A549 (cell line): ENCODE measurements at regions not wholly inside any gene's neighbourhood (a gene's known extent, or its start where the extent isn't known, plus 50 kb on each side); places are given as distances from the start of the nearest gene placed in this dataset.

Experiments
- ATAC-seq, 2 experiments: fragments of 200-7000 bp in 1 of 2; fragments of >200 bp in 1 of 2; cut with Nextera tagmentation in 1 of 2; cut with Tn5 transposase in 1 of 2; 3 replicates each; pipeline versions ENCODE4 v1.8.0 to v1.9.1; 2018 to 2020; ENCODE audit warnings: mild to moderate bottlenecking in 1 of 2, moderate library complexity in 1 of 2
- CTCF ChIA-PET: fragments of 300-600 bp; sonication (Branson Sonifier 250); formaldehyde crosslinking; extraction: SDS; loops from one replicate; lab custom pipeline; 2021; ENCODE audit warnings: antibody characterized with exemption, inconsistent platforms; lab: Yijun Ruan, JAX
- POLR2A ChIA-PET: fragments of 350-600 bp; formaldehyde crosslinking; extraction: SDS; loops from one replicate; lab custom pipeline; 2021; ENCODE audit warnings: antibody characterized with exemption, inconsistent platforms; lab: Yijun Ruan, JAX
- DNase-seq, 2 experiments: peaks; one replicate each; pipeline versions ENCODE4 v3.0.0 to v3.0.0-alpha.2; 2011 to 2016; ENCODE audit warnings: low read depth in 1 of 2, low spot score in 1 of 2
- FAIRE-seq: peaks from 2 replicates; lab custom pipeline; 2011; peaks lifted over from hg19 to GRCh38; lab: Jason Lieb, UNC
- H3K27ac ChIP-seq, 2 experiments: fragments of >200 bp; sonication (Bioruptor Twin); formaldehyde crosslinking; 3 replicates each; pipeline ENCODE4 v1.5.1; 2016 to 2017
- H3K4me1 ChIP-seq: fragments of >200 bp; sonication (Bioruptor Twin); formaldehyde crosslinking; 3 replicates; pipeline ENCODE4 v1.6.1; 2016
- H3K4me2 ChIP-seq: fragments of >200 bp; sonication (Bioruptor Twin); formaldehyde crosslinking; 3 replicates; pipeline ENCODE4 v1.6.1; 2016
- H3K4me3 ChIP-seq: fragments of >200 bp; sonication (Bioruptor Twin); formaldehyde crosslinking; 3 replicates; pipeline ENCODE4 v1.5.1; 2016
- H3K9me3 ChIP-seq: fragments of >200 bp; sonication (Bioruptor Twin); formaldehyde crosslinking; 3 replicates; pipeline ENCODE4 v1.6.1; 2016
- ATOH8 ChIP-seq: fragments of 250-450 bp; sonication (Bioruptor Pico); IDR thresholded peaks from 2 replicates; pipeline ENCODE4 v1.5.0; 2020; ENCODE audit warnings: low read depth, mild to moderate bottlenecking, moderate library complexity
- BCL3 ChIP-seq: fragments of >200 bp; sonication (Bioruptor Twin); formaldehyde crosslinking; IDR thresholded peaks from 3 replicates; pipeline ENCODE4 v1.6.1; 2016
- BHLHE40 ChIP-seq: IDR thresholded peaks from 2 replicates; pipeline ENCODE4 v1.6.1; 2012; ENCODE audit warnings: low read depth, low read length, inconsistent platforms
- EHMT2 ChIP-seq: fragments of 200-600 bp; sonication (generic); IDR thresholded peaks from 2 replicates; pipeline ENCODE4 v1.6.1; 2016; ENCODE audit warnings: antibody characterized with exemption, low read depth, mild to moderate bottlenecking, moderate library complexity
- EP300 ChIP-seq, 2 experiments: fragments of >200 bp; sonication (Bioruptor Twin); formaldehyde crosslinking; IDR thresholded peaks; 2 replicates in 1 of 2; 3 replicates in 1 of 2; pipeline ENCODE4 v1.6.1; 2016 to 2017
- ESRRA ChIP-seq: fragments of 150-350 bp; IDR thresholded peaks from 2 replicates; pipeline ENCODE4 v1.6.1; 2014; ENCODE audit warnings: mild to moderate bottlenecking, low read length, borderline replicate concordance
- FOSL2 ChIP-seq, 2 experiments: fragments of 450-650 bp in 1 of 2; fragments of >200 bp in 1 of 2; sonication (Bioruptor Twin) in 1 of 2; formaldehyde crosslinking; IDR thresholded peaks; 2 replicates each; pipeline versions ENCODE4 v1.5.0 to v1.6.1; 2016 to 2020; ENCODE audit warnings: mild to moderate bottlenecking in 1 of 2, moderate library complexity in 1 of 2
- GATA3 ChIP-seq: IDR thresholded peaks from 2 replicates; pipeline ENCODE4 v1.6.1; 2012; ENCODE audit warnings: borderline replicate concordance
- HDAC2 ChIP-seq: fragments of 200-600 bp; sonication (generic); IDR thresholded peaks from 2 replicates; pipeline ENCODE4 v1.6.1; 2016
- HES2 ChIP-seq: fragments of >200 bp; sonication (Bioruptor Twin); formaldehyde crosslinking; IDR thresholded peaks from 2 replicates; pipeline ENCODE4 v1.6.1; 2016
- HEYL ChIP-seq: fragments of 250-450 bp; sonication (Bioruptor Pico); IDR thresholded peaks from 2 replicates; pipeline ENCODE4 v1.8.0; 2021; ENCODE audit warnings: mild to moderate bottlenecking, moderate library complexity
- KDM1A ChIP-seq: fragments of 200-600 bp; sonication (generic); IDR thresholded peaks from 2 replicates; pipeline ENCODE4 v1.6.1; 2016; ENCODE audit warnings: low read depth, mild to moderate bottlenecking
- MAFK ChIP-seq: fragments of 450-650 bp; IDR thresholded peaks from 2 replicates; pipeline ENCODE4 v1.6.1; 2014; ENCODE audit not compliant: partially characterized antibody
- MAZ ChIP-seq: fragments of 150-350 bp; IDR thresholded peaks from 2 replicates; pipeline ENCODE4 v1.6.1; 2014; ENCODE audit warnings: antibody characterized with exemption, low read depth, low read length, borderline replicate concordance
- NFE2L2 ChIP-seq: fragments of 150-350 bp; conservative IDR thresholded peaks from 2 replicates; pipeline ENCODE4 v1.6.1; 2014; ENCODE audit warnings: low read length
- NPAS2 ChIP-seq: fragments of 250-450 bp; sonication (Bioruptor Pico); IDR thresholded peaks from 2 replicates; pipeline ENCODE4 v1.8.0; 2022; ENCODE audit warnings: mild to moderate bottlenecking, moderate library complexity, borderline replicate concordance
- POLR2A ChIP-seq: IDR thresholded peaks from 2 replicates; pipeline ENCODE4 v1.6.1; 2012; ENCODE audit warnings: mild to moderate bottlenecking, low read length
- RAD21 ChIP-seq, 2 experiments: fragments of >200 bp in 1 of 2; sonication (Bioruptor Twin) in 1 of 2; formaldehyde crosslinking in 1 of 2; IDR thresholded peaks in 1 of 2; conservative IDR thresholded peaks in 1 of 2; 2 replicates in 1 of 2; 3 replicates in 1 of 2; pipeline ENCODE4 v1.6.1; 2012 to 2018; ENCODE audit warnings: inconsistent platforms in 1 of 2
- RCOR1 ChIP-seq: fragments of 150-350 bp; IDR thresholded peaks from 2 replicates; pipeline ENCODE4 v1.6.1; 2014; ENCODE audit warnings: antibody characterized with exemption, low read length, low read depth
- REST ChIP-seq: fragments of 200-600 bp; sonication (generic); IDR thresholded peaks from 2 replicates; pipeline ENCODE4 v1.6.1; 2016; ENCODE audit warnings: antibody characterized with exemption, mild to moderate bottlenecking, moderate library complexity
- RFX5 ChIP-seq: fragments of 450-650 bp; IDR thresholded peaks from 2 replicates; pipeline ENCODE4 v1.7.1; 2014; ENCODE audit warnings: antibody characterized with exemption, mild to moderate bottlenecking, moderate library complexity
- RNF2 ChIP-seq: fragments of 200-600 bp; sonication (generic); IDR thresholded peaks from 2 replicates; pipeline ENCODE4 v1.6.1; 2016; ENCODE audit warnings: low read depth, mild to moderate bottlenecking, antibody characterized with exemption, moderate library complexity, borderline replicate concordance
- SMC3 ChIP-seq: fragments of >200 bp; sonication (Bioruptor Twin); formaldehyde crosslinking; IDR thresholded peaks from 3 replicates; pipeline ENCODE4 v1.6.1; 2018; ENCODE audit warnings: inconsistent platforms
- SREBF2 ChIP-seq: fragments of 450-650 bp; IDR thresholded peaks from 2 replicates; pipeline ENCODE4 v1.6.1; 2014; ENCODE audit warnings: mild to moderate bottlenecking, moderate library complexity
- ZFP36 ChIP-seq: fragments of 450-650 bp; IDR thresholded peaks from 2 replicates; pipeline ENCODE4 v1.6.1; 2014; ENCODE audit warnings: borderline replicate concordance; ENCODE audit not compliant: partially characterized antibody
- ZSCAN20 ChIP-seq: fragments of 250-450 bp; sonication (Bioruptor Pico); IDR thresholded peaks from 2 replicates; pipeline ENCODE4 v1.8.0; 2022; ENCODE audit warnings: mild to moderate bottlenecking, moderate library complexity
- WGBS: methylation state at CpG from one replicate; pipeline ENCODE4 v1.1.6; 2017; ENCODE audit errors: missing lambda C conversion rate; 5-methylcytosine and 5-hydroxymethylcytosine counted together

GRCh38 chr6:54587277-54587676 lies 259.3 kb upstream of the FAM83B start:
- ATAC-seq = no peak
- no peak for FAIRE-seq
- DNase-seq = no peak
- TF ChIP-seq RAD21 (conservative IDR thresholded peaks at IDR 0.05 in 1 of 2, IDR thresholded peaks at IDR 0.05 in 1 of 2) = no peak
- TF ChIP-seq REST = no peak
- no peak for TF ChIP-seq HDAC2
- no peak for TF ChIP-seq ZFP36
- TF ChIP-seq EHMT2 = no peak
- TF ChIP-seq POLR2A = no peak
- TF ChIP-seq GATA3 = no peak
- no peak for TF ChIP-seq RFX5
- no peak for TF ChIP-seq KDM1A
- no peak for TF ChIP-seq SMC3
- H3K9me3 ChIP-seq = no peaks in the 10 kb centered on the region
- CTCF ChIA-PET = no interaction called here
- no peak overlapping the region for H3K4me2 ChIP-seq
- H3K27ac ChIP-seq = no peak overlapping the region
- no peaks in the 10 kb centered on the region for H3K4me1 ChIP-seq
- POLR2A ChIA-PET = no interaction called here
- no peak overlapping the region for H3K4me3 ChIP-seq
- 11% methylated on average over 3 of the region's 3 CpGs for WGBS

- ChIA-PET POLR2A (no interaction called here), CTCF (no interaction called here)
- no peaks in the 10 kb centered on the region for H3K9me3 ChIP-seq
- WGBS = 15% methylated on average over 1 of the region's 1 CpG
- DNase-seq (no peak), ATAC-seq (no peak), FAIRE-seq (no peak)
- no peak for TF ChIP-seq HES2
- TF ChIP-seq EP300 (IDR thresholded peaks at IDR 0.05) = no peak
- TF ChIP-seq HEYL = no peak
- TF ChIP-seq KDM1A = no peak
- H3K4me1 ChIP-seq = no peaks in the 10 kb centered on the region
- H3K27ac ChIP-seq = no peak overlapping the region
- no peak overlapping the region for H3K4me2 ChIP-seq
- no peak overlapping the region for H3K4me3 ChIP-seq
Measured at GRCh38 chr6:54588176-54588575, 258.4 kb upstream of the FAM83B start.

- H3K4me3 ChIP-seq = no peak overlapping the region
- H3K9me3 ChIP-seq = no peaks in the 10 kb centered on the region
- no peak for FAIRE-seq
- H3K4me1 ChIP-seq = no peaks in the 10 kb centered on the region
- H3K4me2 ChIP-seq = no peak overlapping the region
- 52% methylated on average over 3 of the region's 3 CpGs for WGBS
- no peak for ATAC-seq
- ChIA-PET CTCF (no interaction called here), POLR2A (no interaction called here)
- H3K27ac ChIP-seq = no peak overlapping the region
- DNase-seq = no peak
- TF ChIP-seq MAZ (no peak), SREBF2 (no peak), ZFP36 (no peak), POLR2A (no peak), ZSCAN20 (no peak), NPAS2 (no peak), FOSL2 (IDR thresholded peaks at IDR 0.05) (no peak), FOSL2 (CRISPR knock-in tag; IDR thresholded peaks at IDR 0.05) (no peak)
Measured at GRCh38 chr6:54595844-54596243, 250.7 kb upstream of the FAM83B start.

- WGBS = 59% methylated on average over 5 of the region's 5 CpGs
- Histone ChIP-seq H3K4me2 (no peak overlapping the region), H3K9me3 (no peaks in the 10 kb centered on the region), H3K27ac (no peak overlapping the region), H3K4me3 (no peak overlapping the region), H3K4me1 (no peaks in the 10 kb centered on the region)
- DNase-seq = no peak
- no peak for ATAC-seq
- ChIA-PET POLR2A (no interaction called here), CTCF (no interaction called here)
- no peak for FAIRE-seq
- no peak for TF ChIP-seq ESRRA
- TF ChIP-seq RNF2 = no peak
- TF ChIP-seq ATOH8 (CRISPR knock-in tag) = no peak
- TF ChIP-seq RCOR1 = no peak
- no peak for TF ChIP-seq RAD21 (conservative IDR thresholded peaks at IDR 0.05 in 1 of 2, IDR thresholded peaks at IDR 0.05 in 1 of 2)
- no peak for TF ChIP-seq SREBF2
- TF ChIP-seq BCL3 = no peak
- no peak for TF ChIP-seq BHLHE40
- no peak for TF ChIP-seq NPAS2
- TF ChIP-seq MAFK = no peak
- TF ChIP-seq NFE2L2 = no peak
Measured at GRCh38 chr6:54598787-54599313, 247.7 kb upstream of the FAM83B start.
